ENCODE measurements at regions not wholly inside any gene's neighbourhood (a gene's known extent, or its start where the extent isn't known, plus 50 kb on each side); places are given as distances from the start of the nearest gene placed in this dataset.
A peak's percentile ranks its signal among the peaks of the same experiment; 100 is the strongest.

DNA sequence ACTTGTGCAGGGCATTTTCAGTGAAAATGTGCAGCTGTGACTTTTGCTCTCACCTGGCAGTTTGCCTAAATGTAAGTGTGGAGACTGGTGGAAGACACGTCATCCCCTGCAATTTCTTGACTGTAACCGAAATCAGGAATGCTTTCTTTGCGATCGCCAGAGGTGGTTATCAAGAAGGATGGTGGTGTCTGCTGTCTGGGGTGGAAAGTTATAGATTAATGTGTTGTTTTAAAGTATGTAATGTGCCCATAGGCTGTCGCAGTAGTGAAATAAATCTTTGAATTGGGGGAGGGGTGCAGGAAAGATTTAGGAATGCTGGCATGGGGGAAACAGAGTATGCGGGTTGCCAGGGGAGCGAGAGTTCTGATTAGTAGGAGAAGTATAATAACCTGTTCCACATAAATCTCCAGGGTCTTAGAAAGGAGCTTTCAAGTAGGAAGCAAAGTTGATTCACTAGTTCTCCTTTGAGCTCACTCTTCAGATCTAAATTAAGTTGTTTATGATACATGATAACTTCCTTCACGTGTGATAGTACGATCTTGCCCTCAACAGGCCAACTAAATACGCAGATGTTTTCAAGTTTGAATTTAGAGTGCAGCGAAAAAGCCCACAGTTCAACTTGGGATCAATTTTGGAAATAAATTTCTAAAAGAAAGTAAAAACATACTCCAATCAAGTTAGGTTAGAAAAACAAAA, 1520.0 kb upstream of the SLC10A2 start:
- no peak overlapping the region for H2AFZ ChIP-seq (ENCODE audit: low read length)
- no peaks in the 10 kb centered on the region for H3K9me3 ChIP-seq (ENCODE audit: control insufficient read depth, insufficient read depth, low read depth, low read length)
- no peaks in the 10 kb centered on the region for H4K20me1 ChIP-seq (ENCODE audit: control insufficient read depth, extremely low read depth, insufficient read depth, low read length)
- H3K4me2 ChIP-seq (ENCODE audit: extremely low read depth, insufficient read depth, low read length) = no peak overlapping the region
- no peaks in the 10 kb centered on the region for H3K27me3 ChIP-seq (ENCODE audit: control insufficient read depth, insufficient read depth, low read length)
- H3K4me1 ChIP-seq (ENCODE audit: control insufficient read depth, extremely low read depth, insufficient read depth, low read length) = no peaks in the 10 kb centered on the region
- no peak overlapping the region for H3K9ac ChIP-seq (ENCODE audit: insufficient read depth, low read length)
- H3K4me3 ChIP-seq (replicated peaks in 1 of 4; ENCODE audit: control extremely low read depth in 1 of 4, insufficient read depth in 1 of 4, low read depth in 3 of 4, low read length in 4 of 4) = peak overlapping the region in 1 of 4 experiments; percentile 40
- peak; percentile 85 to 95 for DNase-seq (ENCODE audit: low read depth in 2 of 2)
- TF ChIP-seq EZH2 (IDR thresholded peaks at IDR 0.05; ENCODE audit: low read length, missing control alignments) = no peak
- H3K79me2 ChIP-seq (ENCODE audit: control insufficient read depth, insufficient read depth, low read length) = no peaks in the 10 kb centered on the region
- no peaks in the 10 kb centered on the region for H3K36me3 ChIP-seq (ENCODE audit: control insufficient read depth, insufficient read depth, low read length)
- H3K27ac ChIP-seq (ENCODE audit: insufficient read depth, low read length) = no peak overlapping the region

DNA sequence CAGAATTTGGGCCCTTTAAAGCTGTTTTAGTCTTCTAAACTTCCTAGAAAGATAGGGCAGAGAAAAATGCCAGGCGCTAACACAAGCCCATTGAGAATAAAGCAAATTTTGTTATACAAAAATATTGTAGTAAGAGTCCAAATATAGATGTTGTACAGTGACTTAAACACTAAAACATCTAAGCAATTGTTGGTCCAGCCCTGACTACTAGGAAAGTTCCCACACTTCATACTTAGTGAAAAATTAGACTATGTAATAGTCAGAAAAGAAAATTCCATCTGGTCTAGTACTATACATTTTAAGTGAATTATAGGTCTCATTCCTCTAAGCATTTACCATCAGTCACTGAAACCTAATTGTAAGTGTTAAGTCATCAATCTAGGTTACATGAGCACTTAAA, 1518.3 kb upstream of the SLC10A2 start:
- no peaks in the 10 kb centered on the region for H3K79me2 ChIP-seq (ENCODE audit: control insufficient read depth, insufficient read depth, low read length)
- no peaks in the 10 kb centered on the region for H4K20me1 ChIP-seq (ENCODE audit: control insufficient read depth, extremely low read depth, insufficient read depth, low read length)
- H3K27ac ChIP-seq (ENCODE audit: insufficient read depth, low read length) = no peak overlapping the region
- peak; percentile 60 to 75 for DNase-seq (ENCODE audit: low read depth in 2 of 2)
- no peak for TF ChIP-seq EZH2 (IDR thresholded peaks at IDR 0.05; ENCODE audit: low read length, missing control alignments)
- TF ChIP-seq, protein P1, sequence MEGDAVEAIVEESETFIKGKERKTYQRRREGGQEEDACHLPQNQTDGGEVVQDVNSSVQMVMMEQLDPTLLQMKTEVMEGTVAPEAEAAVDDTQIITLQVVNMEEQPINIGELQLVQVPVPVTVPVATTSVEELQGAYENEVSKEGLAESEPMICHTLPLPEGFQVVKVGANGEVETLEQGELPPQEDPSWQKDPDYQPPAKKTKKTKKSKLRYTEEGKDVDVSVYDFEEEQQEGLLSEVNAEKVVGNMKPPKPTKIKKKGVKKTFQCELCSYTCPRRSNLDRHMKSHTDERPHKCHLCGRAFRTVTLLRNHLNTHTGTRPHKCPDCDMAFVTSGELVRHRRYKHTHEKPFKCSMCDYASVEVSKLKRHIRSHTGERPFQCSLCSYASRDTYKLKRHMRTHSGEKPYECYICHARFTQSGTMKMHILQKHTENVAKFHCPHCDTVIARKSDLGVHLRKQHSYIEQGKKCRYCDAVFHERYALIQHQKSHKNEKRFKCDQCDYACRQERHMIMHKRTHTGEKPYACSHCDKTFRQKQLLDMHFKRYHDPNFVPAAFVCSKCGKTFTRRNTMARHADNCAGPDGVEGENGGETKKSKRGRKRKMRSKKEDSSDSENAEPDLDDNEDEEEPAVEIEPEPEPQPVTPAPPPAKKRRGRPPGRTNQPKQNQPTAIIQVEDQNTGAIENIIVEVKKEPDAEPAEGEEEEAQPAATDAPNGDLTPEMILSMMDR (conservative IDR thresholded peaks at IDR 0.05 in 1 of 2, IDR thresholded peaks at IDR 0.05 in 1 of 2; ENCODE audit: low read depth in 1 of 2, low read length in 2 of 2) = no peak
- no peaks in the 10 kb centered on the region for H3K36me3 ChIP-seq (ENCODE audit: control insufficient read depth, insufficient read depth, low read length)
- H3K9ac ChIP-seq (ENCODE audit: insufficient read depth, low read length) = no peak overlapping the region
- no peak overlapping the region for H3K4me2 ChIP-seq (ENCODE audit: extremely low read depth, insufficient read depth, low read length)
- no peaks in the 10 kb centered on the region for H3K9me3 ChIP-seq (ENCODE audit: control insufficient read depth, insufficient read depth, low read depth, low read length)
- no peaks in the 10 kb centered on the region for H3K4me1 ChIP-seq (ENCODE audit: control insufficient read depth, extremely low read depth, insufficient read depth, low read length)
- no peak overlapping the region for H3K4me3 ChIP-seq (replicated peaks in 1 of 4; ENCODE audit: control extremely low read depth in 1 of 4, insufficient read depth in 1 of 4, low read depth in 3 of 4, low read length in 4 of 4)
- H3K27me3 ChIP-seq (ENCODE audit: control insufficient read depth, insufficient read depth, low read length) = no peaks in the 10 kb centered on the region
- H2AFZ ChIP-seq (ENCODE audit: low read length) = no peak overlapping the region

DNA sequence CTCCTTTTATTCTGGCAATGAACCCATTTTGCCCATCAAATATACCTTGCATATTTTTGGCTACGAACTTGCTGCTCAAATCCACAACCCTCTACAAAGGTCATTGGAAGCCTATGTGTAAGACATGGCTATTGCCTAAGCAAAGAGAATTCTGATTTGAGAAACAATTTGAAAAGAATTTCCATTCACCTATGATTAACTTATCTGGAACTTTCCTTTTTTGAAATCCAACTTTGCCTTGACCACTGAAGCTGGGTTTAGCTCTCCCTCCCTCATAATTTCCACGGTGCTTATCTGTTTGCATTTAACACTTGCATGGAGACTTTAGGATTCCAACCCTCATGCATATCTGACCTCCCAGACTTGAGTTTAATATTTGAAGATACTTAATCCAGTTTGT, 1514.7 kb upstream of the SLC10A2 start:
- H3K27ac ChIP-seq (ENCODE audit: insufficient read depth, low read length) = no peak overlapping the region
- H3K4me2 ChIP-seq (ENCODE audit: extremely low read depth, insufficient read depth, low read length) = no peak overlapping the region
- H3K27me3 ChIP-seq (ENCODE audit: control insufficient read depth, insufficient read depth, low read length) = no peaks in the 10 kb centered on the region
- H3K36me3 ChIP-seq (ENCODE audit: control insufficient read depth, insufficient read depth, low read length) = no peaks in the 10 kb centered on the region
- no peaks in the 10 kb centered on the region for H3K9me3 ChIP-seq (ENCODE audit: control insufficient read depth, insufficient read depth, low read depth, low read length)
- no peaks in the 10 kb centered on the region for H4K20me1 ChIP-seq (ENCODE audit: control insufficient read depth, extremely low read depth, insufficient read depth, low read length)
- peak in 1 of 2 donors; percentile 20 for DNase-seq (ENCODE audit: low read depth in 2 of 2)
- no peak overlapping the region for H2AFZ ChIP-seq (ENCODE audit: low read length)
- H3K4me1 ChIP-seq (ENCODE audit: control insufficient read depth, extremely low read depth, insufficient read depth, low read length) = no peaks in the 10 kb centered on the region
- no peaks in the 10 kb centered on the region for H3K79me2 ChIP-seq (ENCODE audit: control insufficient read depth, insufficient read depth, low read length)
- H3K4me3 ChIP-seq (replicated peaks in 1 of 4; ENCODE audit: control extremely low read depth in 1 of 4, insufficient read depth in 1 of 4, low read depth in 3 of 4, low read length in 4 of 4) = no peak overlapping the region
- TF ChIP-seq EZH2 (IDR thresholded peaks at IDR 0.05; ENCODE audit: low read length, missing control alignments) = no peak
- TF ChIP-seq, protein P1 (conservative IDR thresholded peaks at IDR 0.05 in 1 of 2, IDR thresholded peaks at IDR 0.05 in 1 of 2; ENCODE audit: low read depth in 1 of 2, low read length in 2 of 2) = no peak
- H3K9ac ChIP-seq (ENCODE audit: insufficient read depth, low read length) = no peak overlapping the region
